ENCODE measurements at regions not wholly inside any gene's neighbourhood (a gene's known extent, or its start where the extent isn't known, plus 50 kb on each side); places are given as distances from the start of the nearest gene placed in this dataset.
A peak's percentile ranks its signal among the peaks of the same experiment; 100 is the strongest.
"Not testable (repeated sequence)": the region's sequence is repeated elsewhere in the genome, so short reads cannot be mapped to it uniquely, and the experiment has no call there.

DNA sequence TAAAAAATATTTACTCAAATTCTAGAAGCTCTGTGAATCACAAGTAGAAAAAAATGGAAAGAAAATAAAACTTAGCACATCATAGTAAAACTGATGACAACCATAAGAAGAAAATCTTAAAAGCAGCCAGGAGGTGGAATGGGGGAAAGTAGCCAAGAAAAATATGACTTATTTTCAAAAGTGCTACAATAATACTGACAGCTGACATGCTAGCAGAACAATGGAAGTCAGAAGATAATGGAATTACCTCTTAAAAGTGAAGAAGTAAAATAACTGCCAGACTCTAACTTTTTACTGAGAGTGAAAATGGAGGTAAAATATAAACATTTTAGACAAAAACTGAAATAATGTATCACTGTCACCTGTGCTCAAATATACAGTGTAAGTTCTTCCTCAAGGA, 532.2 kb upstream of the SGCD start:
- DNase-seq, result no peak

GRCh38 chr5:155799308-155799707, 527.7 kb upstream of the SGCD start:
- DNase-seq, result no peak

- no peak for DNase-seq
Observed at GRCh38 chr5:155807884-155808576, 518.9 kb upstream of the SGCD start.

GRCh38 chr5:155815248-155815647, 511.7 kb upstream of the SGCD start:
- no peak for DNase-seq

DNA sequence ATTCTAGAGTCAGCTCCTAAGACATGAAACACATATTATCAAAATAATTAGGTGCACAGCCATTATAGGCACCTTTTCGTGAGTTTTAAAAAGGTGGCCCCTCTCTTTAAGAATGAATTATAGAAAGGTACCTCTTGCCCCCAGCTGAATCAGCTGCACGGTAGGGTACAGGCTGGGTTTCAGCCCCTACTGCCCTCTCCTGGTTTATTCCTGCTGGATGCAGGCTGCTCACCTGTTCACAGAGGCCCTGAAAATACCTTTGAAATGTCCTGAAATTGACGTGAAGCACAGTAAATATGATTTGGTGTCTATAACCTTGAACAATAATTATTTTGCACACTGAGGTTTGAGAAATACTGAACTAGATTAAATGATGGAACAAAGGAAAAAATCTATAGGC, 504.8 kb upstream of the SGCD start:
- no peak for DNase-seq

DNA sequence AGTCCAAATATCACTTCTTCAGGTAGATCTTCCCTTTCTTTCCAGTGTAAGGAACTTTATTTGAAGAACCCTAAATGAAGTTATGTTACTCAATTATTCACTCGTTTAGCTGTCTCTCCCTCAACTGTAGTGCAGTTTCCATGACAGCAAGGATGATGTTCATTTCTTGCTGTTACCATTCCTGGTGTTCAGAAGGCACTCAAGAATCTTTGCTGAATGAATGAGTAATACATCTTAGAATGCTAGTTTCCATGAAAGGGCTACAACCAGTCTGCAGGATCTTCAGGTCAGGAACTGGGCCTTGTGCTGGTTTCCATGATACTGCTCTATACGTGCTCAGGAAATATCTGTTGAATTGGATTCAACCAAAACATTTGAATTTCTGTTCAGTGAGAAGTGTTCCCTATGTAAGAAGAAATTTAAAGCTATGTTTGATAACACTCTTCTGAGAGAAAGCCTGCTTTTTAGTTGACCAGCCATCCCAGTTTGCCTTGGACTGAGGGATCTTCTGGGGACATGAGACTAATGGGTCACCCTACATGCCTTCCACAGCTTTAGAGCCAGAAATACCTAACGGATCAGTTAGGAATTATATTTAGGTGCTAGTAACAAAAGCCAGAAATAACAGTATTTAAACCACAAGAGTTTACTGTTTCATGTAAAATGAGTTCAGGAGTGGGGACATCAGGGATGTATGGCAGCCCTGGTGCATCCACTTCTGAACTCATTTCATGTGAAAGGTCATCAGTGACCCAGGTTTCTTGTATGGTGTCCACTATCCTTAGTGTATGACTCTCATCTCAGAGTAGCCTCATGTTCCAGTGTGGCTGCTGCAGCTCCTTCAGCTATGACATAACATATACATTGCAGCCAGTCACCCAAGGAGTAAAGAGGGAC, 500.1 kb upstream of the SGCD start:
- DNase-seq, result no peak

DNA sequence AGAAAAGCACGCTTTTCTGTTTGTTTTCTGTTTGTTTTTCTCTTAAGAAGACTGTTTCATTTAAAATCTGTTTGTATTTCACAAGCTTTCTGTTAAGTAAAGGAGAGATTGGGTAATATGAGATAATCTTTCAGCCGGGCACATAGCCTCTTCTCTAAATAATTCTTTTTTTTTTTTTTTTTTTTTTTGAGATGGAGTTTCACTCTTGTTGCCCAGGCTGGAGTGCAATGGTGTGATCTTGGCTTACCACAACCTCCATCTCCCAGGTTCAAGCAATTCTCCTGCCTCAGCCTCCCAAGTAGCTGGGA, 499.5 kb upstream of the SGCD start:
- not testable (repeated sequence) for DNase-seq

- DNase-seq, result no peak
Observed at GRCh38 chr5:155827949-155828348, 499.0 kb upstream of the SGCD start.

GRCh38 chr5:155831491-155831890, 495.5 kb upstream of the SGCD start:
- DNase-seq, result no peak

DNA sequence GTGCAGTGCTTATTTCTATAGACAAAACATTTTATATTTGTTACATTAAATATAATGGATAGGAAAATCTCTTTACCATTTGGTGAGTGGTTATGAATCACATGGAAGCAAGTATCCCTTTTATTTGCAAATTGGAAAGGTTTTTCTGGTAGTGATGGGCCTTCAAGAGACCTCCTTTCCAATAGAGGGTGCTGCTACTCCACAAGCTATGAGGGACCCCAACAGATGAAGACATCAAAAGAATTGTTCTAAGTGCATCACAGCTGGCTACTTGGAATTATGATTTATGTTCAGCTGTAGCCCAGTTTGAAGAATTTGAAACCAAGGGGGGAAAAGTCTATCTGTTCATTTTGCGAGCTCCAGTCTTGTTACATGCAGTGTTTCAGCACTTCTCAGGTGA, 493.7 kb upstream of the SGCD start:
- DNase-seq, result no peak

DNA sequence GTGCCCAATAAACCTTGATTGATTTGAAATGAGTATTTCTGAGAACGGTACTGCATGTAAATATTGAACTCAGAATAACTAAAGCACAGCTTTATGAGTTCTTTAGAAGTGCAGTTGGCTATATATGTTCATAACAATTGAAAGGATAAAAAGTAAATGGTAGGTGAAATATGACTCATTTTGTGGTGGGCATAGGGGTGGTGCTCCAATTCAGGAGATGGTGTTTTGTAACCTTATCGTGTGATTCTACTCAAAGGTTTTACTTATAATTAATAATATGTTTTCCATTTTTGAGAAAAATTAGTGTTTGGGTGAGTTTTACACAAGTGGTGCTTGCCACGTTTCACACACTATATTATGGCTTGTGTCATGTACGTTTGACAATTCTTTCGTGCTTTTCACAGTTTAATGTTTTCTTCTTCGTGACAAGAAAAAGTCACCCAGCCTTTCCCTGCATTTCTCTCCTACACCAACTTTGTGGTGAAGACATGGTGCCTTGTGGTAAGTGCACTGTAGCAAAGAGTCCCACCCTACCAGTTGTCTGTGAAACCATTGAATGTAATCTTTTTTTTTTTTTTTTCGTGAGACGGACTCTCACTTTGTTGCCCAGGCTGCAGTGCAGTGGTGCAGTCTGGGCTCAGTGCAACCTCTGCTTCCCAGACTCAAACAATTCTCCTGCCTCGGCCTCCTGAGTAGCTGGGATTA, 492.5 kb upstream of the SGCD start:
- DNase-seq, result no peak

DNA sequence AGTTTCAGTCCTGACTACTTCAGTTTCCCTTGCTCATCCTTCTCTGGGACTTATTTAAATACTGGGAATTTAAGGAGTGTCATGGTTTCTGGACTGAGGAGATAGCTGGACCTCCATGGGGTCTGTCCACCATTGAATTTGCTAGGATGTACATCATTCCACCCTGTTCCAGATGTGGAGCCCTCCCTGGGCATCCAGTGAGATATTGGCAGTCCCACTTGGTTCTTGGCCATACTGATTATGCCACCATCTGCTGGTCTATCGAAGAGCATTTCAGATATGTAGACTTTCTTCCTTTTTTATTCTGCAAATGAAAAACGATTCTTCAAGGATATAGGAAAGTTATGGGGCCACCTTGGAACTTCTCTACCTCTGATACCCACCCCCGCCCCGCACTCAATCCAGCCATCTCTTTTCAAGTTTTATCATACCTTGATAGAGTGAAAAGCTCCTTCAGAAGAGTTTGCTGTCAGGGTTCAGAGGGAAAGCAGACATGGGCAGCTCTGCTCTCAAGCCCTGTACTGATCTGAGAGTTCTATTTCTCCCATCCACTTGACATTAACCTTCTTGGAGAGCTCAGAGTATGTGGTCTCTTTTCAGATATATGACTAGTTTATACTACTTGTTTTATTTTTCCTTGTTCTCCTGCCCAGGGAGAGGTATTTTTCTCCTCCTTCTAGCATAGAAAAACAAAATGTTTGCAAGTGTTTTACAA, 490.7 kb upstream of the SGCD start:
- DNase-seq, result no peak

DNA sequence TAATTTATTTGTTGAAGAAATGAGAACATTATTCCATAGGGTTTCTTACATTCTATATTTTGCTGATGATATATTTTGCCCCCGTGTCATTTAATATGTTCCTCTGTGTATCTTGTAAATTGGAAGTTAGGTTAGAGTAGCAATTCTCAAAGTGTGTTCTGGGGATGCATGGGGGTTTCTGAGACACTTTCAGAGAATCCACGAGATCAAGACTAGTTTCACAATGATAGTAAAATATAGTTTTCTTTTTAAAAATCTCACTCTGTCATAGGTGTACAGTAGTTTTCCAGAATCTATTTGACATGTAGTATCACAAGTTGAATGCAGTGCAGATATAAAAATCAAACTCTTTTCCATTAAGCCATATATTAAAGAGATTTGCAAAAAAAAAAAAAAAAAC, 488.6 kb upstream of the SGCD start:
- no peak for DNase-seq

GRCh38 chr5:155839251-155840037, 487.5 kb upstream of the SGCD start:
- peak; percentile 75 for DNase-seq

DNA sequence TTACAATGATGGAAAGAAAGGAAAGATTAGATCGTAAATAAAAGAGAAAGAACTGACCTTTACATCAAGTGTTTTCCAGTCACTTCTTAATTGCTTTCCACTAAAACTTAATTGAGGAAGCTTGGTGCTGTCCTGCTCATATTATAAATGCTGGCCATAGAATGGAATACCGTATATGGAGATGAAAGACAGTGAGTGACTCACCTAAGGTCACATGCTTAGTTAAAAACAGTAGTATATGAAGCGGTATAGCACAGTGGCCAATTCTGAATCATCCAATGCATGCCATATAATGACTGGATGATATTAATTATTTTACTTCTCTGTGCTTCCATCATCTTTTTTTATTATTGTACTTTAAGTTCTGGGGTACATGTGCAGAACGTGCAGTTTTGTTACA, 482.4 kb upstream of the SGCD start:
- no peak for DNase-seq

DNA sequence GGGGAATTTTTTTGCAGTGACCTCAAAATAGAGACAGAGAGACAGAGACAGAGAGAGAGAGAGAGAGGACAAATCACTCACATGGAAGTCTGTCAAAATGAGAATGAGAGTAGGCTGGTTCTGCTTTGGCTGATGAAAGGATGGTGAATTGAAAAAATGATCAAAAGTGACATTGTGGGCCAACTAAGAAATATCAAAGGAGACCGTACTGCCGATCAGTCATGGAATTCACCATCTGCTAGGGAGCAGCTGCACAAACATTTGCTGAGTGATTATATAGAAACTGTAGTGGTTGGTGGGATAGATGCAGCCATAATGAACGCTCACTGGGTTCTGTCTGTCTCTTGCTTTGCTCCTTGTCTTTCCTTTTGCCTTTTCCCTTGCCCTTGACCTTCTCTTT, 476.6 kb upstream of the SGCD start:
- DNase-seq, result peak; percentile 66

GRCh38 chr5:155866971-155867370, 460.0 kb upstream of the SGCD start:
- no peak for DNase-seq

- DNase-seq, result no peak
Observed at GRCh38 chr5:155867522-155868088, 459.4 kb upstream of the SGCD start.

DNA sequence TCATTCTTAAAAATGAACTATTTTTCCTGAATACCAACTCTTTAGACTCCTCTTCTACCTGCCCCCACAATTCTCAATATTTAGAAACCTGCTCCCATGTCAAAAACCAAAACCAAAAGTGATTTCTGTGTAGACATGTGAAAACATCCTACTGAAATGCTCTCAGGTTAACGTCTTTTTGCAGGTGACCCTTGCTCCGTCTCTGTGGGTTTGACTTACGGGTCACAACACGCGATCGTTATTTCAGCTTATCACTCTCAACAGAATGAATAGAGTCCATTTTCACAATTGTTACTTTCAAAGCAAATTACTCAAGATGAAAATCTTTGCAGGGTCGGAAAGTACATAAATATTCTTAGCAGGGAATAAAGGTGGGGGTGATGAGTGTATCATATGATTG, 456.3 kb upstream of the SGCD start:
- no peak for DNase-seq

- DNase-seq, result no peak
Observed at GRCh38 chr5:155871623-155872022, 455.3 kb upstream of the SGCD start.

GRCh38 chr5:155872629-155873220, 454.2 kb upstream of the SGCD start:
- no peak for DNase-seq
